MM.1S (cell line): ENCODE measurements at regions not wholly inside any gene's neighbourhood (a gene's known extent, or its start where the extent isn't known, plus 50 kb on each side); places are given as distances from the start of the nearest gene placed in this dataset.

ENCODE experiments used
- DNase-seq: peaks from one replicate; pipeline ENCODE4 v3.0.0-alpha.2; 2015
- H2AFZ ChIP-seq: fragments of 300-600 bp; sonication (generic); 2 replicates; pipeline ENCODE4 v1.6.0; 2016; ENCODE audit warnings: antibody characterized with exemption, low read length
- H3F3A ChIP-seq: fragments of 300-600 bp; sonication (generic); 2 replicates; pipeline ENCODE4 v1.6.1; 2016; ENCODE audit warnings: mild to moderate bottlenecking, antibody characterized with exemption, low read length, moderate library complexity, mixed read lengths; ENCODE audit not compliant: insufficient read depth
- H3K27ac ChIP-seq: fragments of 300-600 bp; sonication (generic); 2 replicates; pipeline ENCODE4 v1.5.1; 2016; ENCODE audit warnings: mild to moderate bottlenecking, low read length
- H3K27me3 ChIP-seq: fragments of 300-600 bp; sonication (generic); replicated peaks from 2 replicates; pipeline ENCODE4 v1.6.0; 2016; ENCODE audit warnings: low read length; ENCODE audit not compliant: insufficient read depth
- H3K36me3 ChIP-seq: fragments of 300-600 bp; sonication (generic); replicated peaks from 2 replicates; pipeline ENCODE4 v1.6.1; 2016; ENCODE audit warnings: mild to moderate bottlenecking, low read length, mixed read lengths; ENCODE audit not compliant: insufficient read depth
- H3K4me1 ChIP-seq: fragments of 300-600 bp; sonication (generic); 2 replicates; pipeline ENCODE4 v1.6.1; 2016; ENCODE audit warnings: low read length, mixed read lengths
- H3K4me2 ChIP-seq: fragments of 300-600 bp; sonication (generic); 2 replicates; pipeline ENCODE4 v1.6.0; 2016; ENCODE audit warnings: low read depth, low read length
- H3K4me3 ChIP-seq: fragments of 300-600 bp; sonication (generic); 2 replicates; pipeline ENCODE4 v1.5.1; 2016; ENCODE audit warnings: low read length, mixed read lengths
- H3K79me2 ChIP-seq: fragments of 300-600 bp; sonication (generic); 2 replicates; pipeline ENCODE4 v1.6.1; 2016; ENCODE audit warnings: mixed run types, low read length, mixed read lengths
- H3K9ac ChIP-seq: fragments of 300-600 bp; sonication (generic); 2 replicates; pipeline ENCODE4 v1.6.1; 2016; ENCODE audit warnings: low read length, mixed read lengths
- H3K9me2 ChIP-seq: fragments of 300-600 bp; sonication (generic); replicated peaks from 2 replicates; pipeline ENCODE4 v1.6.1; 2016; ENCODE audit warnings: mild to moderate bottlenecking, low read length, mixed read lengths; ENCODE audit not compliant: insufficient read depth
- H3K9me3 ChIP-seq: fragments of 300-600 bp; sonication (generic); replicated peaks from 2 replicates; pipeline ENCODE4 v1.6.1; 2016; ENCODE audit warnings: mild to moderate bottlenecking, low read length, mixed read lengths; ENCODE audit not compliant: insufficient read depth
- H4K20me1 ChIP-seq: fragments of 300-600 bp; sonication (generic); 2 replicates; pipeline ENCODE4 v1.6.1; 2016; ENCODE audit warnings: mild to moderate bottlenecking, low read length, moderate library complexity, mixed read lengths; ENCODE audit not compliant: insufficient read depth
- EZH2 ChIP-seq: fragments of 300-600 bp; sonication (generic); optimal IDR thresholded peaks from 2 replicates; pipeline ENCODE3; 2017; ENCODE audit warnings: low read depth, mild to moderate bottlenecking, antibody characterized with exemption, low read length, mixed read lengths
- EZH2phosphoT487 ChIP-seq: fragments of 300-600 bp; sonication (generic); IDR thresholded peaks from 2 replicates; pipeline ENCODE4 v1.6.1; 2018; ENCODE audit warnings: antibody characterized with exemption, low read length
- TF ChIP-seq, protein P1 (sequence below): fragments of 300-600 bp; sonication (generic); IDR thresholded peaks from 2 replicates; pipeline ENCODE4 v1.5.1; 2016; ENCODE audit warnings: antibody characterized with exemption, low read length, mixed read lengths

DNA sequence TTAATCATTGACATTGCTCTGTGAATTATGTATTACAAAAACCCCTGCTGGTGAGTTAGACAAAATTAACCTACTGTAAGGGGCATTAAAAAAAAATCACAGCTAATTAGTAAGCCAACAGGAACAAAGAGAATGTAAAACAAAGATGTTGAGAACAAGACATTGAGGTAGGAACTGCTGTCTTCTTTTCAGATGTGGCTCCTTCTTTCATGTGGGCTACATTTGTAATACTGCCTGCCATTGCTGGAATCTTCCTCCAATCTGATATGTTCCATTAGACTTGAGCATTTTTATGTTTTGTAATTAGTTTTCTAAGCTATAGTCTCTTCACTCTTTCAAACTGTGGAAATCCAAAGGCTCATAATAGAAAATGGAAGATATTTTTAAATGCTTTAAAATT is 353.0 kb downstream of the ADGRL2 start:
- TF ChIP-seq EZH2phosphoT487 (no peak), EZH2 (no peak)
- TF ChIP-seq, protein P1, sequence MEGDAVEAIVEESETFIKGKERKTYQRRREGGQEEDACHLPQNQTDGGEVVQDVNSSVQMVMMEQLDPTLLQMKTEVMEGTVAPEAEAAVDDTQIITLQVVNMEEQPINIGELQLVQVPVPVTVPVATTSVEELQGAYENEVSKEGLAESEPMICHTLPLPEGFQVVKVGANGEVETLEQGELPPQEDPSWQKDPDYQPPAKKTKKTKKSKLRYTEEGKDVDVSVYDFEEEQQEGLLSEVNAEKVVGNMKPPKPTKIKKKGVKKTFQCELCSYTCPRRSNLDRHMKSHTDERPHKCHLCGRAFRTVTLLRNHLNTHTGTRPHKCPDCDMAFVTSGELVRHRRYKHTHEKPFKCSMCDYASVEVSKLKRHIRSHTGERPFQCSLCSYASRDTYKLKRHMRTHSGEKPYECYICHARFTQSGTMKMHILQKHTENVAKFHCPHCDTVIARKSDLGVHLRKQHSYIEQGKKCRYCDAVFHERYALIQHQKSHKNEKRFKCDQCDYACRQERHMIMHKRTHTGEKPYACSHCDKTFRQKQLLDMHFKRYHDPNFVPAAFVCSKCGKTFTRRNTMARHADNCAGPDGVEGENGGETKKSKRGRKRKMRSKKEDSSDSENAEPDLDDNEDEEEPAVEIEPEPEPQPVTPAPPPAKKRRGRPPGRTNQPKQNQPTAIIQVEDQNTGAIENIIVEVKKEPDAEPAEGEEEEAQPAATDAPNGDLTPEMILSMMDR: no peak
- no peak for DNase-seq
- Histone ChIP-seq H3K4me3 (no peak overlapping the region), H3K27ac (no peak overlapping the region), H3K9ac (no peak overlapping the region), H2AFZ (no peak overlapping the region), H3K79me2 (no peaks in the 10 kb centered on the region), H4K20me1 (no peaks in the 10 kb centered on the region), H3K36me3 (no peaks in the 10 kb centered on the region), H3K9me3 (no peaks in the 10 kb centered on the region), H3K9me2 (no peaks in the 10 kb centered on the region), H3K4me2 (peak overlapping the region; percentile 68; the same call in 1 of the 2 replicates), H3K4me1 (peaks cover 23% of the 10 kb centered on the region), H3F3A (peaks cover 16% of the 10 kb centered on the region), H3K27me3 (0 out of 2 replicates have a peak, but pooled peaks cover 6% of the 10 kb centered on the region)

DNA sequence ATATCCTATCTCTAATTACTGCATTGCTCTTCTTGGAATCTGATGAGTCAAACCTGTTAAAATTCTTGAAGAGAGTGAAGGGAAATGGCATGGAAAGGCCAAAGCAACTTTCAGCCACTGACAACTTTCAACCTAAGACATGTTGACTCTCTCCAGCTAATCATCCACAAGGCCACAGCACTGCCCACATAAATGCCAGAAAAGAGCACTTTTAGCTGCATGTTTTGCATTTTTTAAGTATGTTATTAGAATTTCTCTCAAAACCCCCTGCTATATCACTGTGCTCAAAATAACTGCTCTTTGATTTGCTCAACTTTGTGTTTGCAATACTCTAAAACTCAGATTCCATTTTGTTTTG is 352.5 kb downstream of the ADGRL2 start:
- Histone ChIP-seq H3F3A (peaks cover 16% of the 10 kb centered on the region), H3K4me2 (peak overlapping the region; percentile 68), H3K4me3 (no peak overlapping the region), H3K27me3 (0 out of 2 replicates have a peak, but pooled peaks cover 6% of the 10 kb centered on the region), H3K9ac (no peak overlapping the region), H3K4me1 (peaks cover 23% of the 10 kb centered on the region), H3K9me3 (no peaks in the 10 kb centered on the region), H3K36me3 (no peaks in the 10 kb centered on the region), H3K27ac (no peak overlapping the region; the same call in 1 of the 2 replicates), H3K9me2 (no peaks in the 10 kb centered on the region), H3K79me2 (no peaks in the 10 kb centered on the region), H4K20me1 (no peaks in the 10 kb centered on the region), H2AFZ (no peak overlapping the region)
- TF ChIP-seq, protein P1: no peak
- TF ChIP-seq EZH2 (no peak), EZH2phosphoT487 (no peak)
- no peak for DNase-seq

DNA sequence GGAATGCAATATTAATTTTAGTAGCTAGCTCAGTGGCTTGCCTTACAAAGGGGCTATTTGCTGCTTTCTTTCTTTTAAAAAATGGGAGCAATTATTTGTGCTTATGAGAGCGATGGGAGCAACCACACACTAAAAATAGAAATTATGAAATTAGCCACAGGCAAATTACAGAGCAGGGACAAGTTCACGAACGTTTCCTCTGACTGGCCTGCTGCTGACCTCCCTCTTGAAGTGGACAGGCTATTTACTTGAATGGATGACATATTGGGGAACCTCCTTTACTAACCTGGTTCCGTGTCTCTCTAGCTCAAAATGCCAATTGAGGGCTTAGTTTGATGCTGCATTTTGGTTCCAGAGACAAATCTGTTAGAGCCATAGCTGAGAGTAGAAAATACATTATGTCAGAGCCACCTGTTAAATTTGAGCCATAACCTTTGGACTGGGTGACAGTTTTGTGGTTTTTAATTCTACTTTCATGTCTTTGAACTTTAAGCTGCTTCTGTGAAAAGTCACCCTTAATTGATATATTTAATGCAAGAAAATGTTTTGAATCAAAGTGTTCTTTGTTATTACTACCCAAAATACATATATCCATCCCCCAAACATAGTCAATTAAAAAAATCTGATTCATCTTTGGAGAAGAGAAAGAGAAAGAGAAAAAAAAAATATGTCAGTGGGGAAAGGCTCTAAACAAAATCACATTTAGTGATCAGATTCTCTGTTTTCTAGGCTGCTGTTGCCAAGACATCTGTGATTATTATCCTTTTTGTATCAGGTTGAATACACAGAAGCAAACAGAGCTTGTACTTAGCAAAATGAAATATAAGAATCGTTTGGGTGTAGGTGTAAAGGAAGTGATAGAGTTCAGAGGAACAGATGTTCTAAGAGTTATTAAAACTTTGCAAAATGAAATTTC is 351.9 kb downstream of the ADGRL2 start:
- Histone ChIP-seq H2AFZ (no peak overlapping the region), H3K4me3 (no peak overlapping the region; the same call in 1 of the 2 replicates), H3K79me2 (no peaks in the 10 kb centered on the region), H3K4me2 (peak overlapping the region; percentile 68), H3K9me2 (no peaks in the 10 kb centered on the region), H3K27me3 (0 out of 2 replicates have a peak, but pooled peaks cover 6% of the 10 kb centered on the region), H3F3A (peaks cover 16% of the 10 kb centered on the region), H3K9me3 (no peaks in the 10 kb centered on the region), H4K20me1 (no peaks in the 10 kb centered on the region), H3K4me1 (peaks cover 23% of the 10 kb centered on the region), H3K36me3 (no peaks in the 10 kb centered on the region), H3K9ac (no peak overlapping the region), H3K27ac (no peak overlapping the region; the same call in 1 of the 2 replicates)
- TF ChIP-seq, protein P1: no peak
- TF ChIP-seq EZH2 (no peak), EZH2phosphoT487 (no peak)
- peak; percentile 62 for DNase-seq
